ENCODE measurements at regions not wholly inside any gene's neighbourhood (a gene's known extent, or its start where the extent isn't known, plus 50 kb on each side); places are given as distances from the start of the nearest gene placed in this dataset.

- no peak for TF ChIP-seq CTCF (IDR thresholded peaks at IDR 0.05)
- no peak for TF ChIP-seq EZH2 (IDR thresholded peaks at IDR 0.05; ENCODE audit: borderline replicate concordance, insufficient read depth, low read depth, low read length, poor library complexity, severe bottlenecking)
- Mint-ChIP-seq H3K9me3 (ENCODE audit: insufficient read depth) (peaks cover 4% of the 10 kb centered on the region), H3K27me3 (no peaks in the 10 kb centered on the region), H3K27ac (no peak overlapping the region), H3K4me3 (no peak overlapping the region), H3K4me1 (no peaks in the 10 kb centered on the region)
- Histone ChIP-seq H3K27ac (ENCODE audit: low read length in 2 of 2) (no peak overlapping the region), H3K9me3 (ENCODE audit: control extremely low read depth in 1 of 3, control insufficient read depth in 2 of 3, insufficient read depth in 1 of 3, low read length in 2 of 3) (peaks cover 0 to 15% (median 0%) of the 10 kb centered on the region in 3 donors), H3K4me2 (replicated peaks; ENCODE audit: low read depth, low read length, poor library complexity, severe bottlenecking) (no peak overlapping the region), H3K79me2 (ENCODE audit: control insufficient read depth, insufficient read depth, low read length) (no peaks in the 10 kb centered on the region), H3K9ac (ENCODE audit: low read length) (no peak overlapping the region), H3K27me3 (replicated peaks in 1 of 4; ENCODE audit: control extremely low read depth in 1 of 4, control insufficient read depth in 3 of 4, insufficient read depth in 4 of 4, low read length in 3 of 4) (no peaks in the 10 kb centered on the region), H2AFZ (ENCODE audit: insufficient read depth, low read depth, low read length, poor library complexity, severe bottlenecking) (no peak overlapping the region), H3K36me3 (replicated peaks in 1 of 2; ENCODE audit: control extremely low read depth in 1 of 2, control insufficient read depth in 1 of 2, extremely low read depth in 1 of 2, insufficient read depth in 2 of 2, low read length in 1 of 2) (no peaks in the 10 kb centered on the region), H3K4me3 (ENCODE audit: control extremely low read depth in 1 of 5, extremely low read depth in 1 of 5, insufficient read depth in 1 of 5, low read depth in 2 of 5, low read length in 4 of 5) (no peak overlapping the region), H4K20me1 (ENCODE audit: control insufficient read depth, insufficient read depth, low read length, poor library complexity, severe bottlenecking) (no peaks in the 10 kb centered on the region), H3K4me1 (ENCODE audit: control insufficient read depth in 2 of 2, insufficient read depth in 2 of 2, low read length in 2 of 2) (no peaks in the 10 kb centered on the region)
- ATAC-seq (ENCODE audit: low read depth), result no peak
- no peak for DNase-seq
- intact Hi-C loops (cut with micrococcal nuclease), result no loop called here
- WGBS (ENCODE audit: insufficient coverage), result 79% methylated on average over 2 of the region's 2 CpGs
- ChIA-PET POLR2A (no interaction called here), CTCF (no interaction called here)
Measured at GRCh38 chr3:163786416-163786815, 1291.9 kb downstream of the SI start.

- POLR2A ChIA-PET, result no interaction called here
- H3K4me1 Mint-ChIP-seq, result no peaks in the 10 kb centered on the region
- ATAC-seq (ENCODE audit: low read depth), result no peak
Measured at GRCh38 chr3:163785693-163786092, 1292.6 kb downstream of the SI start.

More at GRCh38 chr3:163785693-163786092, 1292.6 kb downstream of the SI start:
- no peaks in the 10 kb centered on the region for H3K27me3 ChIP-seq (replicated peaks in 1 of 4; ENCODE audit: control extremely low read depth in 1 of 4, control insufficient read depth in 3 of 4, insufficient read depth in 4 of 4, low read length in 3 of 4)
- peaks cover 4% of the 10 kb centered on the region for H3K9me3 Mint-ChIP-seq (ENCODE audit: insufficient read depth)
- no peak overlapping the region for H2AFZ ChIP-seq (ENCODE audit: insufficient read depth, low read depth, low read length, poor library complexity, severe bottlenecking)
- no peak overlapping the region for H3K4me2 ChIP-seq (replicated peaks; ENCODE audit: low read depth, low read length, poor library complexity, severe bottlenecking)
- no peaks in the 10 kb centered on the region for H3K27me3 Mint-ChIP-seq
- no peaks in the 10 kb centered on the region for H3K36me3 ChIP-seq (replicated peaks in 1 of 2; ENCODE audit: control extremely low read depth in 1 of 2, control insufficient read depth in 1 of 2, extremely low read depth in 1 of 2, insufficient read depth in 2 of 2, low read length in 1 of 2)
- CTCF ChIA-PET, result no interaction called here
- no peak for TF ChIP-seq CTCF (IDR thresholded peaks at IDR 0.05)
- TF ChIP-seq EZH2 (IDR thresholded peaks at IDR 0.05; ENCODE audit: borderline replicate concordance, insufficient read depth, low read depth, low read length, poor library complexity, severe bottlenecking), result no peak
- H3K27ac Mint-ChIP-seq, result no peak overlapping the region
- no peak overlapping the region for H3K4me3 Mint-ChIP-seq
- no peaks in the 10 kb centered on the region for H4K20me1 ChIP-seq (ENCODE audit: control insufficient read depth, insufficient read depth, low read length, poor library complexity, severe bottlenecking)
- no peaks in the 10 kb centered on the region for H3K79me2 ChIP-seq (ENCODE audit: control insufficient read depth, insufficient read depth, low read length)
- H3K4me1 ChIP-seq (ENCODE audit: control insufficient read depth in 2 of 2, insufficient read depth in 2 of 2, low read length in 2 of 2), result no peaks in the 10 kb centered on the region
- no peak overlapping the region for H3K9ac ChIP-seq (ENCODE audit: low read length)
- H3K4me3 ChIP-seq (ENCODE audit: control extremely low read depth in 1 of 5, extremely low read depth in 1 of 5, insufficient read depth in 1 of 5, low read depth in 2 of 5, low read length in 4 of 5), result no peak overlapping the region
- peaks cover 0 to 15% (median 0%) of the 10 kb centered on the region in 3 donors for H3K9me3 ChIP-seq (ENCODE audit: control extremely low read depth in 1 of 3, control insufficient read depth in 2 of 3, insufficient read depth in 1 of 3, low read length in 2 of 3)
- DNase-seq, result no peak
- intact Hi-C loops (cut with micrococcal nuclease), result no loop called here
- no peak overlapping the region for H3K27ac ChIP-seq (ENCODE audit: low read length in 2 of 2)

Data from B cell (primary cell).